K562 (cell line): ENCODE measurements at regions not wholly inside any gene's neighbourhood (a gene's known extent, or its start where the extent isn't known, plus 50 kb on each side); places are given as distances from the start of the nearest gene placed in this dataset.

Experiments used
- ATAC-seq: fragments of 200-7000 bp; cut with Tn5 transposase; 3 replicates; pipeline ENCODE4 v1.9.1; 2020; ENCODE audit warnings: moderate library complexity
- BruUV-seq: library from RNA; stranded (reverse); fragments of 400-500 nt; replicated peaks from 2 replicates; lab custom pipeline; 2021; lab: Mats Ljungman, UMichigan
- CTCF ChIA-PET: fragments of 300-600 bp; formaldehyde crosslinking; extraction: SDS; loops from one replicate; lab custom pipeline; 2021; ENCODE audit warnings: low intra/inter-chr PET ratio; lab: Yijun Ruan, JAX
- POLR2A ChIA-PET: fragments of 300-600, 350-650 bp; sonication (Branson Sonifier 250); formaldehyde crosslinking; extraction: SDS; loops from one replicate; lab custom pipeline; 2021; ENCODE audit warnings: antibody characterized with exemption, inconsistent platforms; lab: Yijun Ruan, JAX
- DNase-seq, 4 experiments: peaks; one replicate each; pipeline versions ENCODE4 v3.0.0 to v3.0.0-alpha.2; 2011 to 2018; ENCODE audit warnings: low spot score in 3 of 4, mixed read lengths in 3 of 4; ENCODE audit errors: extremely low read depth in 1 of 4
- FAIRE-seq: peaks from 2 replicates; lab custom pipeline; 2011; peaks lifted over from hg19 to GRCh38; lab: Jason Lieb, UNC
- H2AFZ ChIP-seq: 2 replicates; pipeline ENCODE4 v1.6.0; 2011; ENCODE audit warnings: low read depth, low read length, control low read depth, inconsistent platforms
- H3K27ac ChIP-seq: fragments of 200-600 bp; 3 replicates; pipeline ENCODE4 v1.8.0; 2011; ENCODE audit warnings: low read depth, mild to moderate bottlenecking, control low read depth, inconsistent platforms, low read length, moderate library complexity, mixed read lengths; ENCODE audit errors: extremely low read depth
- H3K27me3 ChIP-seq, 2 experiments: fragments of 300-600 bp in 1 of 2; 2 replicates in 1 of 2; 3 replicates in 1 of 2; pipeline versions ENCODE4 v1.6.0 to v1.8.0; 2011; ENCODE audit warnings: inconsistent platforms in 2 of 2, low read length in 2 of 2, mild to moderate bottlenecking in 1 of 2, mixed read lengths in 1 of 2, moderate library complexity in 1 of 2; ENCODE audit not compliant: control insufficient read depth in 2 of 2, insufficient read depth in 2 of 2
- H3K36me3 ChIP-seq: fragments of 300-600 bp; 3 replicates; pipeline ENCODE4 v1.8.0; 2011; ENCODE audit warnings: mild to moderate bottlenecking, low read length, inconsistent platforms; ENCODE audit not compliant: control insufficient read depth, insufficient read depth
- H3K4me1 ChIP-seq, 2 experiments: fragments of 200-600 bp in 1 of 2; replicated peaks in 1 of 2; 2 replicates in 1 of 2; 3 replicates in 1 of 2; pipeline versions ENCODE4 v1.5.1 to v1.8.0; 2011; ENCODE audit warnings: inconsistent platforms in 2 of 2, low read length in 2 of 2, mild to moderate bottlenecking in 1 of 2, mixed read lengths in 1 of 2, moderate library complexity in 1 of 2; ENCODE audit not compliant: control insufficient read depth in 2 of 2, insufficient read depth in 2 of 2
- H3K4me2 ChIP-seq: 2 replicates; pipeline ENCODE4 v1.6.1; 2011; ENCODE audit warnings: low read length, control low read depth, inconsistent platforms, mixed read lengths; ENCODE audit not compliant: insufficient read depth
- H3K4me3 ChIP-seq: fragments of 200-600 bp; sonication (generic), shearing (Covaris generic); 2 replicates; pipeline ENCODE4 v1.5.1; 2016; ENCODE audit warnings: control low read depth, inconsistent platforms
- H3K79me2 ChIP-seq: fragments of 200-600 bp; 3 replicates; pipeline ENCODE4 v1.8.0; 2011; ENCODE audit warnings: low read length, inconsistent platforms; ENCODE audit not compliant: control insufficient read depth, insufficient read depth
- H3K9ac ChIP-seq, 2 experiments: 2 replicates each; pipeline versions ENCODE4 v1.6.0 to v1.6.1; 2011; ENCODE audit warnings: low read depth in 2 of 2, low read length in 2 of 2, control low read depth in 1 of 2, inconsistent platforms in 1 of 2, mild to moderate bottlenecking in 1 of 2, mixed read lengths in 1 of 2; ENCODE audit not compliant: insufficient read depth in 1 of 2
- H3K9me1 ChIP-seq: one replicate; pipeline ENCODE4 v1.6.0; 2011; ENCODE audit warnings: inconsistent platforms, mild to moderate bottlenecking, low read length, moderate library complexity; ENCODE audit not compliant: control insufficient read depth, insufficient read depth
- H3K9me3 ChIP-seq: replicated peaks from 2 replicates; pipeline ENCODE4 v1.5.1; 2011; ENCODE audit warnings: low read depth, low read length, inconsistent platforms; ENCODE audit not compliant: control insufficient read depth, insufficient read depth
- H4K20me1 ChIP-seq: replicated peaks from 2 replicates; pipeline ENCODE4 v1.6.1; 2011; ENCODE audit warnings: low read length, inconsistent platforms, mixed read lengths; ENCODE audit not compliant: control insufficient read depth, insufficient read depth
- C11orf30 ChIP-seq: fragments of 450-650 bp; IDR thresholded peaks from 2 replicates; pipeline ENCODE4 v1.6.1; 2016; ENCODE audit warnings: low read depth, mild to moderate bottlenecking
- MAFF ChIP-seq: IDR thresholded peaks from 2 replicates; pipeline ENCODE4 v1.6.1; 2012; ENCODE audit warnings: low read length, improper control_type of control experiment
- MAFG ChIP-seq: fragments of 450-650 bp; conservative IDR thresholded peaks from 2 replicates; pipeline ENCODE4 v1.6.1; 2016; ENCODE audit warnings: missing genetic modification characterization, missing compliant biosample characterization
- MAFK ChIP-seq: IDR thresholded peaks from 2 replicates; pipeline ENCODE4 v1.6.1; 2011; ENCODE audit warnings: low read length, improper control_type of control experiment
- NCOA2 ChIP-seq, 2 experiments: fragments of 450-650 bp; IDR thresholded peaks; 2 replicates each; pipeline ENCODE4 v1.6.1; 2018; ENCODE audit warnings: mild to moderate bottlenecking in 2 of 2, moderate library complexity in 1 of 2; ENCODE audit not compliant: partially characterized antibody in 2 of 2
- PRPF4 ChIP-seq: fragments of 200-400 bp; formaldehyde crosslinking; IDR thresholded peaks from one replicate; pipeline ENCODE4 v1.6.1; 2017; ENCODE audit warnings: low read length, low read depth, mild to moderate bottlenecking; ENCODE audit not compliant: insufficient read depth, poor library complexity, severe bottlenecking
- TSC22D4 ChIP-seq: fragments of 450-650 bp; IDR thresholded peaks from 2 replicates; pipeline ENCODE4 v1.6.1; 2016; ENCODE audit warnings: missing genetic modification characterization, missing biosample characterization, control low read depth
- ZNF253 ChIP-seq: fragments of 250-450 bp; sonication (Bioruptor Pico); conservative IDR thresholded peaks from 2 replicates; pipeline ENCODE4 v1.6.1; 2021; ENCODE audit warnings: mild to moderate bottlenecking
- ZNF316 ChIP-seq: fragments of 450-650 bp; IDR thresholded peaks from 2 replicates; pipeline ENCODE4 v1.6.1; 2016
- in situ Hi-C: fragments of 300-500 bp; cut with MboI; formaldehyde crosslinking; loops from 4 replicates; pipeline ENCODE4 v1.15.0; 2018; ENCODE audit warnings: inconsistent platforms, mixed read lengths
- intact Hi-C: fragments of 100-400 bp; cut with micrococcal nuclease; formaldehyde crosslinking; loops from 2 replicates; pipeline ENCODE4 v1.14.2; 2022

GRCh38 chr5:16382047-16382446 lies 83.6 kb downstream of the ZNF622 start:
- Histone ChIP-seq H3K79me2 (no peaks in the 10 kb centered on the region), H3K4me1 (no peaks in the 10 kb centered on the region), H3K27ac (no peak overlapping the region), H3K9me1 (no peaks in the 10 kb centered on the region), H3K4me2 (no peak overlapping the region), H2AFZ (no peak overlapping the region), H3K4me3 (no peak overlapping the region), H4K20me1 (no peaks in the 10 kb centered on the region), H3K27me3 (peaks cover 0 to 9% of the 10 kb centered on the region in 2 experiments; a peak in 3 of 5 replicates), H3K9ac (no peak overlapping the region), H3K36me3 (no peaks in the 10 kb centered on the region), H3K9me3 (no peaks in the 10 kb centered on the region)
- intact Hi-C loops (no loop called here), in situ Hi-C loops (no loop called here)
- ATAC-seq (no peak), DNase-seq (no peak), FAIRE-seq (no peak)
- TF ChIP-seq MAFF (peak; percentile 66), ZNF316 (peak; percentile 74), PRPF4 (no peak), TSC22D4 (tag) (no peak), C11orf30 (peak; percentile 42; the same call in 1 of the 2 replicates), NCOA2 (IDR thresholded peaks at IDR 0.05; ENCODE audit: partially characterized antibody in 2 of 2) (no peak), ZNF253 (CRISPR knock-in tag) (no peak), MAFK (peak; percentile 75), MAFG (tag) (peak; percentile 50; the same call in 1 of the 2 replicates)
- no TSS peak for BruUV-seq
- POLR2A ChIA-PET = no interaction called here
- CTCF ChIA-PET = no interaction called here
